Activated T-helper 1 cell treated with Interleukin-2 at 50 U/mL for 16 hours (primary cell): ENCODE measurements at regions not wholly inside any gene's neighbourhood (a gene's known extent, or its start where the extent isn't known, plus 50 kb on each side); places are given as distances from the start of the nearest gene placed in this dataset.

ENCODE experiments used
- DNase-seq: peaks from one replicate; pipeline ENCODE4 v3.0.0-alpha.2; 2020; ENCODE audit warnings: low read depth

GRCh38 chr9:119829186-119829585, 460.0 kb upstream of the BRINP1 start:
- no peak for DNase-seq

- no peak for DNase-seq
These were observed 458.3 kb upstream of the BRINP1 start for GRCh38 chr9:119827526-119827925.

GRCh38 chr9:119827126-119827525, 457.9 kb upstream of the BRINP1 start:
- no peak for DNase-seq

- no peak for DNase-seq
These were observed 449.6 kb upstream of the BRINP1 start for GRCh38 chr9:119818726-119819435.

- DNase-seq = no peak
These were observed 441.6 kb upstream of the BRINP1 start for GRCh38 chr9:119810645-119811429.

GRCh38 chr9:119803679-119804078, 434.4 kb upstream of the BRINP1 start:
- no peak for DNase-seq

- DNase-seq = no peak
These were observed 433.4 kb upstream of the BRINP1 start for GRCh38 chr9:119802621-119803020.

- DNase-seq = no peak
These were observed 432.9 kb upstream of the BRINP1 start for GRCh38 chr9:119802133-119802532.

GRCh38 chr9:119801311-119801710, 432.1 kb upstream of the BRINP1 start:
- DNase-seq = no peak

GRCh38 chr9:119795395-119795794, 426.2 kb upstream of the BRINP1 start:
- no peak for DNase-seq

GRCh38 chr9:119794836-119795235, 425.6 kb upstream of the BRINP1 start:
- DNase-seq = no peak

GRCh38 chr9:119793218-119793617, 424.0 kb upstream of the BRINP1 start:
- no peak for DNase-seq

- DNase-seq = no peak
These were observed 423.0 kb upstream of the BRINP1 start for GRCh38 chr9:119792242-119792641.

- no peak for DNase-seq
These were observed 420.8 kb upstream of the BRINP1 start for GRCh38 chr9:119789987-119790386.

GRCh38 chr9:119788921-119789320, 419.7 kb upstream of the BRINP1 start:
- no peak for DNase-seq

- DNase-seq = no peak
These were observed 412.7 kb upstream of the BRINP1 start for GRCh38 chr9:119781886-119782285.

GRCh38 chr9:119775410-119775809, 406.2 kb upstream of the BRINP1 start:
- no peak for DNase-seq

GRCh38 chr9:119773823-119774222, 404.6 kb upstream of the BRINP1 start:
- DNase-seq = no peak

- no peak for DNase-seq
These were observed 402.1 kb upstream of the BRINP1 start for GRCh38 chr9:119771341-119771740.

- DNase-seq = no peak
These were observed 399.0 kb upstream of the BRINP1 start for GRCh38 chr9:119768266-119768665.

GRCh38 chr9:119765632-119766175, 396.5 kb upstream of the BRINP1 start:
- no peak for DNase-seq

GRCh38 chr9:119763260-119763659, 394.0 kb upstream of the BRINP1 start:
- DNase-seq = no peak

GRCh38 chr9:119761812-119762211, 392.6 kb upstream of the BRINP1 start:
- no peak for DNase-seq
